ENCODE measurements at regions not wholly inside any gene's neighbourhood (a gene's known extent, or its start where the extent isn't known, plus 50 kb on each side); places are given as distances from the start of the nearest gene placed in this dataset.

GRCh38 chr6:134373282-134373922, 55.5 kb upstream of the SGK1 start:
- peak in 1 of 2 donors; percentile 87 for DNase-seq (ENCODE audit: low read depth in 2 of 2)

- DNase-seq (ENCODE audit: low read depth in 2 of 2): no peak
Measured at GRCh38 chr6:134372603-134373281, 54.8 kb upstream of the SGK1 start.

DNA sequence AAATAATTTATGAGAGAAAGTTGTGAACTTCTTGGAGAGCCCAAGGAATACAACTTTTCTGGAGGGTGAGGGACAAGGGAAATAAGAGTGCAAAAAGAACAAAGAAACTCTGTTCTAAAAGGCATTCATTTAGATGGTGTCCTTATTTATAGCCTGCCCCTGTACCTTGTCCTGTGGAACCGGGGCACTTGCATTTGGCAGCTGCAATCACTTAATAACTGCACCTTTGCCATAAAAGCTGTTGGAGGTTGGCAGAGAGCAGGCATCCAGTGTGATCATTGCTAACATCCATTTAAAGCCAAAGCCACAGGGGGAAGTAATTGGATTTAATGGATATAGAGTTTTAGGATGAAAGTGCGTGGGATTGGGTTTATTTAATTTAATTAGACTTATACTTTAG, 50.8 kb upstream of the SGK1 start:
- DNase-seq (ENCODE audit: low read depth in 2 of 2): no peak
